GM19351 (cell line): ENCODE measurements at regions not wholly inside any gene's neighbourhood (a gene's known extent, or its start where the extent isn't known, plus 50 kb on each side); places are given as distances from the start of the nearest gene placed in this dataset.
"Not testable (repeated sequence)": the region's sequence is repeated elsewhere in the genome, so short reads cannot be mapped to it uniquely, and the experiment has no call there.

Experiments
- ATAC-seq: cut with Tn5 transposase; IDR thresholded peaks from one replicate; pipeline ENCODE4 v1.9.1; 2021; ENCODE audit warnings: mild to moderate bottlenecking, moderate library complexity; ENCODE audit not compliant: unreplicated experiment

DNA sequence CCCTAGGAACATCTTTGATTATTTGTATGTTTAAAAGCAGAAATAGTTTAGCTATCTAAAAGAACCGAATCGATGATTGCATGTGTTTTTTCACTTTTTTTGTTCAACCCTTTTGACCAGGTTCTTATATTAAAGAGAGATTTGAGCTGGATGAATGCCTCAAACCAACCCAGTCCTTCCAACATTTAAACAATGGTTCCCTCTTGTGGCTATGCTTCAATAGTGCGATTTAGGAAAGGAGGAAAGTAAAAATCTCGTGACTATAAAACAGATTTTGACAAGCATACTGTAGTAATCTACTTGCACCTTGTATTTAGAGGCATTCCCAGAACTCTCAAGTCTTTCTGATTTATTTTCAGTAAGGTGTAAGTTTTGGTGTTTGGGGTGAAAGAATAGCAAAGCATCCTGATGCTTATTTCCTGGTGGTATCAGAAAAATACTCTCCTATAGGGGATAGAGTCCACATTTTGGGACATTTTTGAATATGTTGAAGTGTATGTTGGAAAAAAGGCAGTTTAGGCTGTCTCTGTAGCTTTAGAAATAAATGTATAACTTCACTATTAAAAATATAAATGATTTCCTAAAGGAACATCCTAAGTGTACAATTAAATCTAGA lies 159.6 kb upstream of the KCNH8 start:
- ATAC-seq = peak; percentile 68

DNA sequence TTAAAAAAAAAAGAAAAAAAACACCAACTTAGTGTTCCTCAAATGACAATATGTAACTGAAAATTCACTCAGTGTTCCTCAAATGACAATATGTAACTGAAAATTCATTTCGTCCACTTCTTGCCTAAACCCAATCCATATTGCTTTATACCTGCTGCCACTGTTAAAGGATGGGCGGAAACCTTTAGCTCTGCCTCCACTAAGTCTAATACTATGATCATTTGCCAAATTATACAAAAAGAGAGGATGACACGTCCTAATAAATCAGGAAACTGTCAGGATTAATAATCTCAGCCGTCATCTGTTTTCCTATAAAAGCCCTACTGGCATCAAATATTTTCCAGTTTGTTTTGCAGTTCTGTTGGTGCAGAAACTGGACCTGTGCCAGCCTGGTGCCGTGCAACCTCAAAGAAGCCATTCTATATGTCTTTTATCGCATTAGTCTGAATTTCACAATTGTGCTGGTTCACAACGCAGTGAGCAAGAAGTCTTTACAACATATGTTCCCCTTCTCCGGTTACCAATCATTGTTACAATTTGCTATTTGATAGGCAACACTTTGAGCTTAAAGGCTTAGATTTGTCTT lies 160.4 kb upstream of the KCNH8 start:
- ATAC-seq = no peak

DNA sequence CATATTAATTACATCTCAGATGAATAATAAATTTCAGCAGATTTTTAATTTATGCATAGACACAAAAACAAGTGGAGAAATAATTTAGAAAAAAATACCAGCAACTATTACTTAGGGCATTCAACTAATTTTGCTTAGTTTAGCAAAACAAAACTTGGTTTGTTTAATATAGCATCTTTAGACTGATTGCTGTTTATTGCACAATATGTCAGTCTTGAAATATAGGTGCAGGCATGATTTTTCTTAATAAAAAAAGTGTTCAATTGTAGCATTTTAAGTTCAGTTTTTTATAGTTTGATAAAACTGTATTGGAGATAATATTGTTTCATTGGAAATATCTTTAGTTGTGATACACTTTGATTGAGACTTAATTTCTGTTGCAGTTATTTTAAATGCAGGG lies 161.2 kb upstream of the KCNH8 start:
- ATAC-seq = no peak

DNA sequence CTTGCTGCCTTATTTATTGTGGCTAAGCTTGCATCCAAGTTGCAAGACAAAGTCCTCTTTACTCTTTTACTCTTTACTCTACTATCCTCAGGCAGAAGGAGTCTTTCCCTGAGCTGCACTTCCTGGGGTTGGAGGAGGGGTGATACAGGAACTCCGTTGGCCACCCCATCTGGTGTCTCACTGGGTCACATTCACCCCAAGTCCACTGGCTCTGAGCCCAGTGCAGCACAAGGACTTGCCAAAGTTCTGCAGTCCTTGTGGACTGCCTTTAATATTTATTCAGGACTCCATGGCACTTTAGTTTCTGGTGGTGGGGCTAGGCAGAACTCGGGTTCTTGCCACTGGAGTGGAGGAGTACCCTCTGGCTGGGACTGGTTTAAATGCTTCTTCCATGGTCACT lies 165.4 kb upstream of the KCNH8 start:
- ATAC-seq = no peak

DNA sequence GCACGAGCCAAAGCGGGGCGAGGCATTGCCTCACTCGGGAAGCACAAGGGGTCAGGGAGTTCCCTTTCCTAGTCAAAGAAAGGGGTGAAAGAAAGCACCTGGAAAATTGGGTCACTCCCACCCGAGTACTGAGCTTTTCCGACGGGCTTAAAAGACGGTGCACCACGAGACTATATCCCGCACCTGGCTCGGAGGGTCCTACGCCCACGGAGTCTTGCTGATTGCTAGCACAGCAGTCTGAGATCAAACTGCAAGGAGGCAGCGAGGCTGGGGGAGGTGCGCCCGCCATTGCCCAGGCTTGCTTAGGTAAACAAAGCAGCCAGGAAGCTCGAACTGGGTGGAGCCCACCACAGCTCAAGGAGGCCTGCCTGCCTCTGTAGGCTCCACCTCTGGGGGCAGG lies 172.2 kb upstream of the KCNH8 start:
- ATAC-seq = not testable (repeated sequence)

DNA sequence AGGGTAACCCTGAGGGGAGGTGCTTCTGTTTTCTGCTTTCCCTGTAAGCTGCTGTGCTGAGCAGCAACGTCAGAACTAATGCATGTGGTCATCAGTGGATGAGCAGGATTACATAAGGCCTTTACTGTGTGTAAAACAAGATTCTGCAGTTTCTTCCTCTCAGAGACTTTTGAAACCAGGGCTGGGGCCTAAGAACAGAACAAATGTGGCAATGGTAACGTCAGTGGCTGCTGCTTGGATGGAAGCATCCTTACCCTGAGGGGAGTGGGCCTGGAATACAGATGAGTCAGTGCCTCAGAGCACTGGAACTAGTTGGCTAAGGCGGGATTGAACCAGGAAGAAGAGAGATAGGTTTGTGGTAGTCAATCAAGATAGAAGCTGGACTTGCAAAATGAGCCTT lies 180.2 kb upstream of the KCNH8 start:
- no peak for ATAC-seq

DNA sequence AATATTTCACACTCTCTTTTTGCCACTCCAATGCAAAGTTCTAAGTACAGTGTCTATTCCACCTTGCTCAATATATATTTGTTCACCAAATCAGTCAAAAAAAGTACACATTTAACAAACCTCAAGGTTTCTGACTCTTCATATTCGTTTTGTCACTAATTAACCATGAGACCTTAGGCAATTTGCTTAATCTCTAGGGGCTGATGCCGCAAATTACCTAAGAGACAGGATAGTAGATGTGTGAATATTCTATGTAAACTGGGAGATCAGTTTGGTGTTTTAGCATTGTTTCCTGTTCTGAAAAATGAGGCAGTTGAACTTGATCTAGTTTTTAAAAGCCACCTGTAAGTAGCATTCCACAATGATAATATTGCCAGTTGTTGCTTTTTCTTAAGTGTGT lies 182.5 kb upstream of the KCNH8 start:
- ATAC-seq = no peak

DNA sequence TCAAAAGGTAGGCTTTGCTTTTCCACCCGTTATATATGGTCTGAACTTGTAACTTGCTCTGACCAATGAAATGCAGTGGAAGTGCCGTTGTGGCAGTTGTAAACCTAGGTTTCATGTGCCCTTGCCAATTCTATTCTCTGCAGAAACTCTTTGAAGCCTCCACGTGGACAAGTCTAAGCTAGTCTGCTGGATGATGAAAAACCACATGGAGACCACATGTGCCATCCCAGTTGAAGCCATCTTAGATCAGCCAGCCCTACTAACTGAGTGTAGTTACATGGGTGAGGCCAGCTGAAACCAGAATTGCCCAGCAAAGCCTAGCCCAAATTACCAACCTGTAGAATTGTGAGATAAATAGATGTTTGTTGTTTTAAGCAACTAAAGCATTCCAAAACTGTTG lies 183.7 kb upstream of the KCNH8 start:
- ATAC-seq = no peak

DNA sequence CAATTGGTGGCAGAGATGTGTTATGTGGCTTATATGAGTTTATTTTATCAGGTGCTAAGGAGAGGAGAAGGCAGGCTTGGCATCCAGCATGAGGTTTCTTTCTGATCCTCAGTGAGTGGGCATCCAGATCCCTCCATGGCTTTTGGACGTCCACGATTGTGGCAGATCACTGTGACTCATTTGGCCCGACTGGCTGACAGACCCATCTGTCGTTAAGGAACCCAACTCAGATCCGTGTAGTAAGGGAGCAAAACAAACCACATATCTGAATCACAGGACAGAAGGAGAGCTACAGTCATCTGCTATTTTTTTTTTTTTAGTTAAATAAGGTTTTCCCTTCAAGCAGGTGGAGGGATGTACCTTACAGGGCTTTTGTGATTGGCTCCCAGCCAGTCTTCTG lies 197.0 kb upstream of the KCNH8 start:
- ATAC-seq = no peak

DNA sequence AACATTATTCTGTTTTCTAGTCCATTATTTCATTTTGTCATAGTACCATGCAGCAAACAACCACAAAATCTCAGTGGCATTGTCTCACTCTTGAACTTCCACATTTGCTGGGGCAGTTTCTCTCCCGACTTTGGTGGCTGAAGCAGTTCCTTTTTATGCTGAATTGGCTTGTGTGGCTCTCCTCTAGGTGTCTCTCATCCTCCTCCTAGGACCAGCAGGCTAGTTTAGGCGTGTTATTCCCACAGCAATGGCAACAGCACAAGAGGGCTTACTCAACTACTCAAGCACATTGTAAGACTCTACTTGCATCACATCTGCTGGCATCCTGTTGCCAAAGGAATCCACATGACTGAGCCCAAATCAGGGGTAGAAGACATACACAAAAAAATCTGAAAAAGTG lies 201.8 kb upstream of the KCNH8 start:
- ATAC-seq = no peak

DNA sequence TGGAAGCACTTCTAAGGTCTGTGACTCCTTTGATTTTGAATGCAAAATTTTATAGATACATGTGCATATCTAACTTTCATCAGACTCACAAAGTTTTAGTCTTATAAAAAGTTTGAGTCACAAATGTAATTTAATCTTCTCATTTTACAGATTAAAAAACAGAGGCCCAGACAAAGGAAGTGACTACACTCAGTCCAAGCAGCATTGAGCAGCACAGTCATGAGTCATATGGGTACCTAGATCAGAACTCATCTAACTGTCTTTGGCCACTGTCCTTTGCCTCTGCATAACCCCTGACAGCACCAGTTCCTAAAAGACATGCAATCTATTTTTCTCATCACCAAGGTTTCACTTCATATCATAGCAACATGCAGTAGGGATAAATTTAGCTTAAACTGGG lies 210.7 kb upstream of the KCNH8 start:
- peak; percentile 100 for ATAC-seq

DNA sequence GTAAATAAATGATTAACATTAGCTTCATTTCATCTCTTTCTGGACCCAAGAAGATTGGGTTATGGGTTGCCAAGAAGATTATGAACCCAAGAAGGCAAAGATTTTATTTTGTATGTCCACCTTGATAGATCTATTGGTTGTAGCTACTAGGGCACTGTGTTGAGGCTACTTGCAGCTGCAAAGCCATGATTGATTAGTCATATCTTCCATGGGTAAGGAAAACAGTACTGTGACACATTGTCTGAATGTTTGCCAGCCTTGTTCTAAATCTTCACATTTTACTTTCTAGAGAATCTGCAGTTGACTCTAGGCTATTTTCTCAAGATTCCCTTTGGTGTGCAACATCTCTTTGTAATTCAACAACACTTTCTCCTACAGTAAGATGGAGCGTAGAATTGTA lies 229.2 kb upstream of the KCNH8 start:
- ATAC-seq = no peak

DNA sequence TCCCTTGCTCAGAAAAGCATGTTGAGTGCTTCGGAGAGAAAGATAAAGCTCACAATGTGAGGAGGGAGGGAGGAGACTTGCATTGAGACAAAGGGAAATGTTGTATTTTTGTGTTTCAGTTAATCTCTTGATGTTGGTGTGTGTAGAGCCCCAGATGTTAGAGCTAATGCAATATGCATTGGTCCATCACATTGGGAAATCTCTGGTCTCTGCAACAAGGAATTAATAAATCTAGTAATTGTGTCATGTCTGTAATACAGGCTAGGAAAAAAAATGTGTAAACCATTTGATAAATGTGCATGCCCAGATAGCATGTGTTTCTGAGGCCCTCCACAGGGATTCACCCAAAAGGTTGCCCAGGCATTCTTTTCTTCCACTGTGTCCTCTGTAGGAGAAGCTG lies 230.4 kb upstream of the KCNH8 start:
- no peak for ATAC-seq

DNA sequence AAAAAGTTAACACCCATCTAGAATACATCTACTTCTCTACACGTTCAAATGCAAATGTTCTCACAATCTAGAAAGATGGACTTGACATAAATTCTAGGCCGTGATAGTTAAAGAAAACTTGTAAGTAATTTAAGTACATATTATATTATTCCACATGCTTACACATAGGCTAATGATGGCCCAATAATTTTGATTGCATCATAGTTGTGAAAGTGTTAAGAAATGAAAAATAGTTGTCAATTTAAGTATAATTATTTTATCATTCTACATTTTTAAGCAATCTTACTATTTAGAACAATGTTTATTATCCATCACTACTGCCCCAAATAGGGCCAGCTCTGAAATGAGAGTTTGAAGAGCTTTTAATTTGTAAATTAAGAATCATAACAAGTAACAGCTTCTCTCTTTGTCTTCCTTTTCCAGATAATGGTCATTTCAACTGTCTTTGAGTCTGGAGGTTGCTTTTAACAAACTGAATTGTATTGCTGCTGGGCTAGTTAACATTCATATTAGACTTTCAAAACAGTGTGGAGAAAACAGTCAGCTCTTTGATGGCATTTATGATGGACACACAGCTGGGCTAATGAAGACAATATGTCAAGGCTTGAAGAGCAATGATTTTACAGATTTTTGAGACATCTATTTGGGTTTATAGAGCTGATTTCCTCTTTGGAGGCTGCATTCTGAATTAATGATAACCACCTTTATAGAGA lies 246.1 kb upstream of the KCNH8 start:
- ATAC-seq = no peak

DNA sequence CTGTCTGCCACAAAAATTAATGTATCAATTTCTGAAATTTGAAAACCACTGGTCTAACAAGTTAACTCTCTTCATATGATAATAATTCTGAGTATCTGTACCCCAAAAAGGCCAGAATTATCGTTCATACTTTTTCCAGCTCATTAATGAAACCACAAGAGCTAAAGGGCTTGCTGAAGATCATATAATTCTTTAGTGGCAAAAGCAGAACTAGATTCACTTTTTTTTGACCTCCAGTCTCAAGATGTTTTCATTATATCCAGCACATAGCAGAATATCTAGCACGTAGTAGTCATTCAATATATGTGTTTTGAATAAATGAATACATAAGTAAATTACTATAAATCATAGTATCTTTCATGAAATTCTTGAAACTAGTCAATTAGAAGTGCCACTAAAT lies 246.7 kb upstream of the KCNH8 start:
- peak; percentile 21 for ATAC-seq

DNA sequence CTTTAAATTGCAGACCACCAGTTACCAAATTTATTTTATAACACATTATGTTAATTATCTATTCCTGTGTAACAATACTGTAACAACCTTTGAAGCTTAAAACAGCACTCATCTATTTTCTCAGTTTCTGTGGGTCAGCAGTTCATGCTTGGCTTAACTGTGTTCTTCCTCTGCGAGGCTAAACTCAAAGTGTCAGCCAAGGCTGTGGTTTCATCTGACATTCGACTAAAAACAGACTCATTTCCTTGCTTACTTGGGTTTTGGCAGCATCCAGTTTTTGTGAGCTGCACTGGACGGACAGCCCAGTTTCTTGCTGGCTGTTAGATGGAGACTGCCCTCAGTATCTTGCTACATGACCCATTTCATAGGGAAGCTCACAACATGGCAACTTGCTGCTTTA lies 247.3 kb upstream of the KCNH8 start:
- ATAC-seq = peak; percentile 95

DNA sequence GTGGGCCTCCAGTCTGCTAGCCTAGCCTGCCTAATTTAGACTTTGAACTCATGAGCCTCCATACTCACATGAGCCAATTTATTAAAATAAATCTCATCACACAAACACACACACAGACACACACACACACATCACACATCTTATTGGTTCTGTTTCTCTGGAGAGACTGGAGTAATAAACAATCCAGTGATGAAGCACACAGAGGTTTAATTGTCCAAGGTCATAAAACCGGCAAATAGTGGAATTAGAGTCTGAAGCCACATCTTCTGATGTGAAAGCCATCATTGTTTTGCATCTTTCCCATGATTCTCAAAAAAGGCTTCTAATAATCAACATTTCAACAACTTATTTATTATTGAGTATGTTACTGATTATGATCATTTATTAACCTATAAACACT lies 249.4 kb upstream of the KCNH8 start:
- ATAC-seq = no peak

DNA sequence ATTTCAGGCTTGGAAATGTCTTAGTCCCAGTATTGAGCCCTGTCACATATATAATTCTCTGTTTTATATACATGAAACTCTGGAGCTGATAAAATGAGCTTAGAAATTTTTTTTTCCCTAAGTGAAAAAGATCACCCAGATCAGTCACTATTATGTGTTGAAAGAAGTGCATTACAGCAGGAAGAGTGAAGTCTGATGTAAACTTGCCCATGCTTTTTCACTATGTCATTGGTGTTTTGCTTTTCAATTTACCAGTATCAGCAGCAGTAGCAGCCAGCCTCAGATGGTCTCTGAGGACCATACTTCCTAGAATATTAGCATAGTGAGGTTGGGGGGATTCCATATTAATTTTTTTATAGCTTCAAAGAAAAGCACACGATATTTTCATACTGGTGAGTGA lies 255.6 kb upstream of the KCNH8 start:
- ATAC-seq = no peak

DNA sequence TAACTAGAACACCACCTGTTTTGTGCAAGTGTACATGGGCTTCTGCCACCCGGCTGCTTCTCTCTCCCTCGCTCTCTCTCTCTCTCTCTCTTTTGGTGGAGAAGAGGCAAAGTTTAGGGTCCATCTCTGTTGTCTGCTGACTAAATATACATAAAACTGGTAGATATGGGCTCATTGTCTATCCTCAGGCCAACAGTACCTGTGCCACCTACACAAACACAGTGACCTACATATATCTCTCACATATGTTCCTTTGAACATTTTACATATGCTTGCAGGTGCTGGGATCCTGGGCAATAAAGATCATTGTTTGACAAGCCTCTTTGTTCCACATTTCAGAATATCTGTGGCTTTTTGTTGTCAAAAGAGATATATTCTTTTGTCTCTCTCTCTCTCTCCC lies 256.3 kb upstream of the KCNH8 start:
- ATAC-seq = no peak

DNA sequence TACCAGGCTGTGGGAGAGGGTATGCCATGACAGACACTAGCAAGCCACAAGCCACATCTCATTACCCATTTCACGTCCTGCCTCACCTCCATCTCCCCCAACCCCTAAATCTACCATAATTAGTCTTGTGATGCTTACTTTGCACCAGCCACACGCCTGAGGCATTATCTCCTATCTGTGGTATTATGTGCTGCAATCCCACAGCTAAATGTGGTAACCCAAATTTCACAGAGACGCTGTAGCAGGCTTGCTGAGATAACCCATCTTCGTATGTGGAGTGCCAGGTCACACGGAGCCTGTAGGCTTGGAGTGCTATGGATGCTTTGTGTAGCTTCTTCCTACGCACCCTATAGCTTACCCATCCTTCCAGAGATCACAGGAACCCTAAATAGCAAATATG lies 256.7 kb upstream of the KCNH8 start:
- ATAC-seq = no peak

DNA sequence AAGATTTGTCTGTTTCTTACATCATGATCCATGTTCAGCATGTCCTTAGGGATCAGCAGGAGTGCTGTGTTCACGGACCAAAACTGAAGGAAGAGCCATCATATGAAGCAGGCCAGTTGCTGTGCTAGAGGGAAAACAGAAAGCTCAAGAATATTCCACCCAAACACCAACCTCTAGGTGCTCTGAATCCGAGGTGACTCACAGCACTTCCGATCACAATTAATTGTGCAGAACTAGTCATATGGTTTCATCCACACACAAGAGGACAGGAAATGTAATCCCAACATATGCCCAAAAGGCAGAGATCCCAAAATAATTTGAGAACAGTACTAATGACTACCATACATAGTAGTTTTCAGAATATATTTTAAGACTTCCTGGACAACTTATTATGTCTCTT lies 257.9 kb upstream of the KCNH8 start:
- no peak for ATAC-seq

DNA sequence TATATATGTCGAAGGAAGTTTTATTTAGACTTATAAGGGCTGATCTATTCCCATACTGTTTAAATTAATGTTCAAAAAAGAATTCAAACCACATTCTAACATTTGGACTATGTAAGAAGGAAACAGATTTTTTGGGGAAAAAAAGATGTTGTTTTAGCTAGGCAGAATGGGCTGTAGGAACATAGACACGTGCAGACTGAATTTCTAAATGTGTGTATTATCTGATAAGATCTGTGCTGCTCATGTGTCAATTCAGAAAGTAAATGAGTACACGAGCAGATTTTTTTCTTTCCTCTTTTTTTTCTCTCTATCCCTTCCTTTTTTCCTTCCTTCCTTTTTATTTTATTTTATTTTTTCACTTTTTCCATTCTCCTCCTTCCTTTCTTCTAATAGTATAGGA lies 259.5 kb upstream of the KCNH8 start:
- ATAC-seq = no peak

DNA sequence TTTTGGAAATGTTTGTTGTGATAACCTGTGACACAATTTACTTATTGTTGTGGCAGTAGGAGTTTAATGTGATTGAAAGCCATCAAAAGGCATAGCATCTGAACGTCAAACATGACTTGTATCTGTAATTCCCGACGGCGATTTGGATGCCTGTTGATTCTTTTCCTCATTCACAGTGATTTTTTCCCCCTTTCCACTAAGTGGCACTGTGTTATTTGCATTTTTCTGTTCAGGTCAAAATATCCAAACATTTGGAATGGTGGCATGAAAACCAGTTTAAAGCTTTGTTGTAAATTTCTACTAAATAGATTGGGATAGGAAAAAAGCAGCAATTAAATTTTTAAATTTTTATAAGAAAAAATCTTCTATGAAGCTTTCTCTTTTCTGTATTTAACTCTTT lies 259.9 kb upstream of the KCNH8 start:
- no peak for ATAC-seq
